ENCODE measurements at regions not wholly inside any gene's neighbourhood (a gene's known extent, or its start where the extent isn't known, plus 50 kb on each side); places are given as distances from the start of the nearest gene placed in this dataset.

DNA sequence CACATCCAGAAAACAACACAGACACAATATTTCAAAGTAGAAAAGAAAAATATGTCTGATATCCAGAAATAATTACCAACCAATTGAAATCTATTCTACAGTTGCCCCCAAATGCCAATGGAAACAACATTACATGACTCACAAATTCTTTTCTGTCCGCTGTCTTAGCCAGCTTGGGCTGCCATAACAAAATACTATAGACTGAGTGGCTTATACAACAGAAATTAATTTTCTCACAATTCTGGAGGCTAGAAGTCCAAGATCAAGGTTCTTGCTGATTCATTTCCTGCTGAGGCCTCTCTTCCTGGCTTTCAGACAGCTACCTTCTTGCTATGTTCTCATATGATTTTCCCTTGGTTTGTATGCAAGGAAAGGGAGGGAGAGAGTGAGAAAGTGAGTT lies 698.1 kb downstream of the DHX35 start:
- TF ChIP-seq, protein P1, sequence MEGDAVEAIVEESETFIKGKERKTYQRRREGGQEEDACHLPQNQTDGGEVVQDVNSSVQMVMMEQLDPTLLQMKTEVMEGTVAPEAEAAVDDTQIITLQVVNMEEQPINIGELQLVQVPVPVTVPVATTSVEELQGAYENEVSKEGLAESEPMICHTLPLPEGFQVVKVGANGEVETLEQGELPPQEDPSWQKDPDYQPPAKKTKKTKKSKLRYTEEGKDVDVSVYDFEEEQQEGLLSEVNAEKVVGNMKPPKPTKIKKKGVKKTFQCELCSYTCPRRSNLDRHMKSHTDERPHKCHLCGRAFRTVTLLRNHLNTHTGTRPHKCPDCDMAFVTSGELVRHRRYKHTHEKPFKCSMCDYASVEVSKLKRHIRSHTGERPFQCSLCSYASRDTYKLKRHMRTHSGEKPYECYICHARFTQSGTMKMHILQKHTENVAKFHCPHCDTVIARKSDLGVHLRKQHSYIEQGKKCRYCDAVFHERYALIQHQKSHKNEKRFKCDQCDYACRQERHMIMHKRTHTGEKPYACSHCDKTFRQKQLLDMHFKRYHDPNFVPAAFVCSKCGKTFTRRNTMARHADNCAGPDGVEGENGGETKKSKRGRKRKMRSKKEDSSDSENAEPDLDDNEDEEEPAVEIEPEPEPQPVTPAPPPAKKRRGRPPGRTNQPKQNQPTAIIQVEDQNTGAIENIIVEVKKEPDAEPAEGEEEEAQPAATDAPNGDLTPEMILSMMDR (IDR thresholded peaks at IDR 0.05; ENCODE audit: insufficient read depth, low read length, poor library complexity, severe bottlenecking): no peak
- no peak for TF ChIP-seq EZH2phosphoT487 (conservative IDR thresholded peaks at IDR 0.05; ENCODE audit: low read length)

All from SU-DHL-6 (cell line).